ENCODE measurements at regions not wholly inside any gene's neighbourhood (a gene's known extent, or its start where the extent isn't known, plus 50 kb on each side); places are given as distances from the start of the nearest gene placed in this dataset.
A peak's percentile ranks its signal among the peaks of the same experiment; 100 is the strongest.

GRCh38 chr13:104011505-104012241 is 945.5 kb upstream of the SLC10A2 start:
- no peaks in the 10 kb centered on the region for H4K20me1 ChIP-seq (replicated peaks; ENCODE audit: insufficient read depth)
- Mint-ChIP-seq H3K4me1 (peaks cover 14% of the 10 kb centered on the region), H3K27me3 (ENCODE audit: insufficient read depth, low read depth, poor library complexity) (peaks cover 3% of the 10 kb centered on the region), H3K27ac (no peak overlapping the region), H3K36me3 (ENCODE audit: low read depth) (no peaks in the 10 kb centered on the region), H3K4me3 (no peak overlapping the region), H3K9me3 (no peaks in the 10 kb centered on the region)
- peaks cover 4% of the 10 kb centered on the region for H3K9me2 ChIP-seq (ENCODE audit: insufficient read depth)
- H3K4me2 ChIP-seq, result no peak overlapping the region
- H3K79me2 ChIP-seq (replicated peaks; ENCODE audit: insufficient read depth), result no peaks in the 10 kb centered on the region
- peaks cover 7% of the 10 kb centered on the region; the same call in 1 of the 2 replicates for H3K4me1 ChIP-seq (ENCODE audit: insufficient read depth)
- H3K27ac ChIP-seq (ENCODE audit: low read depth), result no peak overlapping the region
- DNase-seq (ENCODE audit: low spot score), result peak; percentile 13
- H3K4me3 ChIP-seq, result no peak overlapping the region
- no peaks in the 10 kb centered on the region for H3K27me3 ChIP-seq (ENCODE audit: insufficient read depth)
- no peaks in the 10 kb centered on the region for H3K36me3 ChIP-seq (ENCODE audit: insufficient read depth)
- peak overlapping the region; percentile 63; the same call in 1 of the 2 replicates for H2AFZ ChIP-seq
- peak; percentile 54 for ATAC-seq
- no peaks in the 10 kb centered on the region for H3F3A ChIP-seq (replicated peaks; ENCODE audit: low read depth)
- TF ChIP-seq, protein P1, sequence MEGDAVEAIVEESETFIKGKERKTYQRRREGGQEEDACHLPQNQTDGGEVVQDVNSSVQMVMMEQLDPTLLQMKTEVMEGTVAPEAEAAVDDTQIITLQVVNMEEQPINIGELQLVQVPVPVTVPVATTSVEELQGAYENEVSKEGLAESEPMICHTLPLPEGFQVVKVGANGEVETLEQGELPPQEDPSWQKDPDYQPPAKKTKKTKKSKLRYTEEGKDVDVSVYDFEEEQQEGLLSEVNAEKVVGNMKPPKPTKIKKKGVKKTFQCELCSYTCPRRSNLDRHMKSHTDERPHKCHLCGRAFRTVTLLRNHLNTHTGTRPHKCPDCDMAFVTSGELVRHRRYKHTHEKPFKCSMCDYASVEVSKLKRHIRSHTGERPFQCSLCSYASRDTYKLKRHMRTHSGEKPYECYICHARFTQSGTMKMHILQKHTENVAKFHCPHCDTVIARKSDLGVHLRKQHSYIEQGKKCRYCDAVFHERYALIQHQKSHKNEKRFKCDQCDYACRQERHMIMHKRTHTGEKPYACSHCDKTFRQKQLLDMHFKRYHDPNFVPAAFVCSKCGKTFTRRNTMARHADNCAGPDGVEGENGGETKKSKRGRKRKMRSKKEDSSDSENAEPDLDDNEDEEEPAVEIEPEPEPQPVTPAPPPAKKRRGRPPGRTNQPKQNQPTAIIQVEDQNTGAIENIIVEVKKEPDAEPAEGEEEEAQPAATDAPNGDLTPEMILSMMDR (conservative IDR thresholded peaks at IDR 0.05; ENCODE audit: low read depth in 2 of 2), result no peak
- no peak for TF ChIP-seq CREB1 (CRISPR knock-in tag; IDR thresholded peaks at IDR 0.05; ENCODE audit: low read depth)
- no peak for TF ChIP-seq ZNF331 (CRISPR knock-in tag; IDR thresholded peaks at IDR 0.05; ENCODE audit: low read depth)
- TF ChIP-seq, protein P2, sequence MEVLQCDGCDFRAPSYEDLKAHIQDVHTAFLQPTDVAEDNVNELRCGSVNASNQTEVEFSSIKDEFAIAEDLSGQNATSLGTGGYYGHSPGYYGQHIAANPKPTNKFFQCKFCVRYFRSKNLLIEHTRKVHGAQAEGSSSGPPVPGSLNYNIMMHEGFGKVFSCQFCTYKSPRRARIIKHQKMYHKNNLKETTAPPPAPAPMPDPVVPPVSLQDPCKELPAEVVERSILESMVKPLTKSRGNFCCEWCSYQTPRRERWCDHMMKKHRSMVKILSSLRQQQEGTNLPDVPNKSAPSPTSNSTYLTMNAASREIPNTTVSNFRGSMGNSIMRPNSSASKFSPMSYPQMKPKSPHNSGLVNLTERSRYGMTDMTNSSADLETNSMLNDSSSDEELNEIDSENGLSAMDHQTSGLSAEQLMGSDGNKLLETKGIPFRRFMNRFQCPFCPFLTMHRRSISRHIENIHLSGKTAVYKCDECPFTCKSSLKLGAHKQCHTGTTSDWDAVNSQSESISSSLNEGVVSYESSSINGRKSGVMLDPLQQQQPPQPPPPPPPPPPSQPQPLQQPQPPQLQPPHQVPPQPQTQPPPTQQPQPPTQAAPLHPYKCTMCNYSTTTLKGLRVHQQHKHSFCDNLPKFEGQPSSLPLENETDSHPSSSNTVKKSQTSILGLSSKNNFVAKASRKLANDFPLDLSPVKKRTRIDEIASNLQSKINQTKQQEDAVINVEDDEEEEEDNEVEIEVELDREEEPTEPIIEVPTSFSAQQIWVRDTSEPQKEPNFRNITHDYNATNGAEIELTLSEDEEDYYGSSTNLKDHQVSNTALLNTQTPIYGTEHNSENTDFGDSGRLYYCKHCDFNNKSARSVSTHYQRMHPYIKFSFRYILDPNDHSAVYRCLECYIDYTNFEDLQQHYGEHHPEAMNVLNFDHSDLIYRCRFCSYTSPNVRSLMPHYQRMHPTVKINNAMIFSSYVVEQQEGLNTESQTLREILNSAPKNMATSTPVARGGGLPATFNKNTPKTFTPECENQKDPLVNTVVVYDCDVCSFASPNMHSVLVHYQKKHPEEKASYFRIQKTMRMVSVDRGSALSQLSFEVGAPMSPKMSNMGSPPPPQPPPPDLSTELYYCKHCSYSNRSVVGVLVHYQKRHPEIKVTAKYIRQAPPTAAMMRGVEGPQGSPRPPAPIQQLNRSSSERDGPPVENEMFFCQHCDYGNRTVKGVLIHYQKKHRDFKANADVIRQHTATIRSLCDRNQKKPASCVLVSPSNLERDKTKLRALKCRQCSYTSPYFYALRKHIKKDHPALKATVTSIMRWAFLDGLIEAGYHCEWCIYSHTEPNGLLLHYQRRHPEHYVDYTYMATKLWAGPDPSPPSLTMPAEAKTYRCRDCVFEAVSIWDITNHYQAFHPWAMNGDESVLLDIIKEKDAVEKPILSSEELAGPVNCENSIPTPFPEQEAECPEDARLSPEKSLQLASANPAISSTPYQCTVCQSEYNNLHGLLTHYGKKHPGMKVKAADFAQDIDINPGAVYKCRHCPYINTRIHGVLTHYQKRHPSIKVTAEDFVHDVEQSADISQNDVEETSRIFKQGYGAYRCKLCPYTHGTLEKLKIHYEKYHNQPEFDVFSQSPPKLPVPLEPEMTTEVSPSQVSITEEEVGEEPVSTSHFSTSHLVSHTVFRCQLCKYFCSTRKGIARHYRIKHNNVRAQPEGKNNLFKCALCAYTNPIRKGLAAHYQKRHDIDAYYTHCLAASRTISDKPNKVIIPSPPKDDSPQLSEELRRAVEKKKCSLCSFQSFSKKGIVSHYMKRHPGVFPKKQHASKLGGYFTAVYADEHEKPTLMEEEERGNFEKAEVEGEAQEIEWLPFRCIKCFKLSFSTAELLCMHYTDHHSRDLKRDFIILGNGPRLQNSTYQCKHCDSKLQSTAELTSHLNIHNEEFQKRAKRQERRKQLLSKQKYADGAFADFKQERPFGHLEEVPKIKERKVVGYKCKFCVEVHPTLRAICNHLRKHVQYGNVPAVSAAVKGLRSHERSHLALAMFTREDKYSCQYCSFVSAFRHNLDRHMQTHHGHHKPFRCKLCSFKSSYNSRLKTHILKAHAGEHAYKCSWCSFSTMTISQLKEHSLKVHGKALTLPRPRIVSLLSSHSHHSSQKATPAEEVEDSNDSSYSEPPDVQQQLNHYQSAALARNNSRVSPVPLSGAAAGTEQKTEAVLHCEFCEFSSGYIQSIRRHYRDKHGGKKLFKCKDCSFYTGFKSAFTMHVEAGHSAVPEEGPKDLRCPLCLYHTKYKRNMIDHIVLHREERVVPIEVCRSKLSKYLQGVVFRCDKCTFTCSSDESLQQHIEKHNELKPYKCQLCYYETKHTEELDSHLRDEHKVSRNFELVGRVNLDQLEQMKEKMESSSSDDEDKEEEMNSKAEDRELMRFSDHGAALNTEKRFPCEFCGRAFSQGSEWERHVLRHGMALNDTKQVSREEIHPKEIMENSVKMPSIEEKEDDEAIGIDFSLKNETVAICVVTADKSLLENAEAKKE (CRISPR knock-in tag; IDR thresholded peaks at IDR 0.05), result no peak
- TF ChIP-seq NANOG (IDR thresholded peaks at IDR 0.05; ENCODE audit: borderline replicate concordance), result no peak
- no peak for TF ChIP-seq POLR2AphosphoS5 (IDR thresholded peaks at IDR 0.05; ENCODE audit: low read depth)
- no peak for TF ChIP-seq ETS1 (IDR thresholded peaks at IDR 0.05)
- TF ChIP-seq EZH2 (IDR thresholded peaks at IDR 0.05; ENCODE audit: low read depth, unreplicated experiment), result no peak
- no peak for TF ChIP-seq STAT1 (IDR thresholded peaks at IDR 0.05; ENCODE audit: unreplicated experiment)
- TF ChIP-seq JUNB (IDR thresholded peaks at IDR 0.05; ENCODE audit: unreplicated experiment), result no peak
- TF ChIP-seq EZH2phosphoT487 (IDR thresholded peaks at IDR 0.05; ENCODE audit: unreplicated experiment), result no peak
- no peak for TF ChIP-seq ZNF114 (CRISPR knock-in tag; IDR thresholded peaks at IDR 0.05)
- no peak for TF ChIP-seq REST (IDR thresholded peaks at IDR 0.05; ENCODE audit: unreplicated experiment)

Measured in GM23338 (cell line).